ENCODE measurements at regions not wholly inside any gene's neighbourhood (a gene's known extent, or its start where the extent isn't known, plus 50 kb on each side); places are given as distances from the start of the nearest gene placed in this dataset.
"Not testable (repeated sequence)": the region's sequence is repeated elsewhere in the genome, so short reads cannot be mapped to it uniquely, and the experiment has no call there.

DNA sequence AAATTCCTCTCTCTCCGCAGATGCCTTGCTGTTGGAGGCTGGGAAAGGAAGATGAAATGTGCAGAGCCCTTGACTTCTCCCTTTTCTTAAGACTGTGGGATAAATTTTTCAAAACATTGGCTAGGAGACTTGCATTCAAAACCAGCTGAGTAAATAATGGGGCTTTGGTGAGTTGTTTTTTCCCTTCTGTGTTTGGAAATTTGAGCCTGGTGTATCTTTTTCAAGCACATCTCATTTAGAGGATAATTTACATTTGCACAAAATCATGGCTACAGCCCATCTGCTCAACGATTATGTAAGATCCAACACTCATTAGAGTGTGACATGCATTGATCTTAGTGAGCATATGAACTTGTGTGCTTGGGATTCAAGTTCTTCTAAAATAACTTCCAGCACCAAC is 112.1 kb upstream of the ATP8B1 start:
- DNase-seq = no peak

DNA sequence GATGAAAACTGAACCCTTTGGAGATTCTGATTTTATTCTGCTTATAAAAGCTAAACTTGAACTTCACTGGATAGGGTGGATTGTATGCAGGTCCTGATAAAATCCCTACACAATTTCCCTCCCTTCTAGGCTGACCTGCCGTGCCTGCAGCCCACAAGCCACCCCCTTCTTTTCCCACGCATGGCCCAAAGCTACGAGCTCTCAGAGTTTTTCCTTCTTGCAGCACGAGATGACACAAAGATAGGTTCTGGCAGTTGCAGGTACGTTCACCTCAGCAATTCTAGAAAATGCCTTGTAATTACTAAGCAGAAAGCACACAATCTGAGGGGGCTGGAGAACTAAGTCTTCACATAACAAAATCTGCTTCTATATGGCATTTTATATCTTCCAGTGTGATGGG is 110.6 kb upstream of the ATP8B1 start:
- DNase-seq = no peak

GRCh38 chr18:57910817-57911216 is 107.7 kb upstream of the ATP8B1 start:
- no peak for DNase-seq

- no peak for DNase-seq
These were observed 107.0 kb upstream of the ATP8B1 start for GRCh38 chr18:57910134-57910533.

- no peak for DNase-seq
These were observed 106.5 kb upstream of the ATP8B1 start for GRCh38 chr18:57909620-57910019.

DNA sequence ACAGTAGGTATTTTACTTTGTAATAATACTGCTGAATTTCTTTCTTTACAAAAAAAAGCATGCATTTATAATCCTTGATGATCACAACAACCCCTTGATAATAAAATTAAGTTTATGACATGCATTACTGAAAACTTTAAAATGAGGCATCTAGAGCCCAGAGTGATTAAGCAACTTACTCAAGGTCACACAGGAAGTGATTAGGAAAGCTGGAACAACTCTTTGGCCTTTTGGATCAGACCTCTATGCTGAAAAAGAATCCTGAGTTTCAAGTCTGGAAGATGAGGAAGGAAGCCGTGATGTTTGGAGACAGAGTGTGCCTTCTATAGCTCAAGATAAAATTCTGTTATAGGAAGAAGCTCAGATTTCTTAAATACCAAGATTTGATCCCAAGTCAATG is 105.0 kb upstream of the ATP8B1 start:
- DNase-seq = no peak

- no peak for DNase-seq
These were observed 104.4 kb upstream of the ATP8B1 start for GRCh38 chr18:57907550-57907949.

DNA sequence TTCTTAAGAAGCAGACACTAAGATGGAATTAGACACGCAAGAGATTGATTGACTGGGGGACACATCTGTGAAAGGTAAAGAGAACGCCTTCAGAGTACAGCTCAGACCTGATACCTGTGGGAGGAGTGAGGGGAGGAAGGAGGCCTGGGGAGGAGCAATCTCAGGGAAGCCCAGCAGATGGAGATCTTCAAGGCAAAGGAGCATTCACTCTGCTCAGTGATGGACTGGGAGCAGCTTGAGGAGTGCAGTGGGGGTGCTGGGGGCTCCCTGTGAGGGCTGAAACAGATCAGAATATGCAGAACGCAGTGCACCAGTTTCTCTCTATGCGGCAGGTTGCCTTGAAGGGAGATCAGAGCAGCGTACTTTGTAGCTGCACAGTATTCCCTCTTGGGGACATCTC is 103.7 kb upstream of the ATP8B1 start:
- no peak for DNase-seq

DNA sequence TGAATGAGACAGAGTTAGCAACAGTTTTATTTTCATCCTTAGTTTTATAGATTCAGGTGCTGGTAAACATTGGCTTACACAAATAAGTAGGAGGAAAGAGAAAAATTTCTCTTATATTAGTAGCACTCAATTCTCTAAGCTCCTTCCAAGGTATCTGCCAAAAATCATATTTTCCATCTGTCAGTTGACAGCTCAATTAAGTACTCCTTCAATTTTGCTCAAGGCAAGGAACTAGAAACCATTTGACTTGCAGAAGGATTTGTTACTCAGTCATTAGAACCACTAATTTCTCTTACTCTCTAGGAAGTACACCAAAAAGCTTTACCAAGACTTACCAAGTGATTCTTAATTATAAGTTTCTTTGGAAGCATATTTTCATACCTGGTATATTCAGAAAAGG is 101.4 kb upstream of the ATP8B1 start:
- DNase-seq = no peak

- no peak for DNase-seq
These were observed 99.6 kb upstream of the ATP8B1 start for GRCh38 chr18:57902721-57903120.

- no peak for DNase-seq
These were observed 98.9 kb upstream of the ATP8B1 start for GRCh38 chr18:57901825-57902589.

DNA sequence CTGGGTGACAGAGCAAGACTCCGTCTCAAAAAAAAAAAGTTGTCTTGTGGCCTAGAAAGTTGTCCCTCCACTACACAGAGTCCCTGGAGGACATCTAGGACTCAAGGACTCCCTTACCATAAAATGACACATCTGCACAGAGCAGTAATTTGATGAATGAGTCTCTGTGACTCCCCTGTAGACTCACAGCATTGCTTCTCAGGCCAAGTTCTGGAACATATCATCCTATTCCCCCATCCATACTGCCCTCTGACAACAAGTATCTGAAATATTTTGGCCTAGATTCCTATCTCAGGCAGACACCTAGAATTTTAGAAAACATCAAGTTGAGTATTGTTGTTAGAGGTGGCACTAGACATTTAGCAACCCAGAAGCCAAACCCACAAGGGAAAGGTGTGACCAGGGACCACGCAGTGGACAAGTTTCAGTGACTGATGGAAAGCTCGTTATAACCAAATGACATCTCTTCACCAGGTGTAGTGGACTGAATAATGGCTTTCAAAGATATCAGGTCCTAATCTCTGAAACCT is 97.9 kb upstream of the ATP8B1 start:
- no peak for DNase-seq

DNA sequence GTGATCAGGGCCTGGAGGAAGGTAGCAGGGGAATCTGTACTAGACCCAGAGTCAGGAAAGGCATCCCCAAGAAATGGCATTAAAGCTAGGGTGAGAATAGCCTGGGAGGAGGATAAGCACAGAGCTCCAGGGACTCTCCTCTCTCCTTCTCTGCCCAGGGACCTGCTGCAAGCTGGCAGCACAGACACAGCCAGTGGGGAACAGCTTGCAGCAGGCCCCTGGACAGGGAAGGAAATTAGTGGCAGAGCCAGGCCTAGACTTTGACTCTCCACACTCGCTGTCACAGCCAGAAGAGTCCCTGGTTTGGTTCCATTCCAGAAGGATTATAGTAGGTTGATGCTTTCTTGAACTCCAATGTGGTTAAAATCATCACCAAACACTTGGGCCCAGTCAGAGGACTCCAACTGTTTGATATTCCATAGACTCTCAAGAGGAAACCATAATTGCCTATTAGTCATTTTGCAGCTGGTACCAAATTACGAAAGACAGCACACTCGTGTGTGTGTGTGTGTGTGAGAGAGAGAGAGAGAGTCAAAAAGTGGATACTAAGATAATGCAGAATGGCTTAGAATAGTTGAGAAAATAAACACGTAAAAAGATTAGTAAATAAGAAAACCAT is 95.5 kb upstream of the ATP8B1 start:
- no peak for DNase-seq

- DNase-seq = no peak
These were observed 92.1 kb upstream of the ATP8B1 start for GRCh38 chr18:57895182-57895581.

DNA sequence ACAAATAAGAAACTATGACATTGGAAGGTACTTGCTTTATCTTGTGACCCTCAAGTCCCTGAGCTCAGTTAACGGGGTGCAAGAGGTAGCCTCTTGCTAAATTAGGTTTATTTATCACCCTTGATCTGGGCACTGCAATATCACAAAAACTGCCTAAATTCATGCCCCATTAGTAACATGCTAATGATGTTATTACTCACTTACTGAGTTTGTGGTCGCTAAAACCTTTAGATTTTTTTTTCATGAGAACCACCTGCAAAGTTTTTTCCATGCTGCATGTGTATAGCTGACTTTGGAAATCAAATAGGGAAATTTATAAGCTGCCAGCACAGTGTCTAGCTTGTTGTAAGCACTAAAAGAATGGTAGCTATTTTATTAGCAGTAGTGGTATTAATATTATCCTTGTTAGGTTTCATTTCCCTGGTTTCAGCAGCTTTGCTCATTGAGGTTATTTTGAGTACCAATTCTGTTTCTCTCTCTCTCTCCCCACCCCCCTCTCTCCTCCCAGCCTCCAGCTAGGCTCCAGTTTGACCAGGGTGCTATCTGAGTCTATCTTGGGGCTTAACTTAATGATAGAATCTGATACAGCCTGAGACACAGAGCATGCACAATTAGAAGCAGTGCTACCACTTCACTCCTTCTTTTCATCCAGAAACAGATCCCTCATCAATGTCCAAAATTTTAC is 88.7 kb upstream of the ATP8B1 start:
- no peak for DNase-seq

- no peak for DNase-seq
These were observed 87.2 kb upstream of the ATP8B1 start for GRCh38 chr18:57890266-57890665.

- DNase-seq = no peak
These were observed 86.7 kb upstream of the ATP8B1 start for GRCh38 chr18:57889841-57890240.

DNA sequence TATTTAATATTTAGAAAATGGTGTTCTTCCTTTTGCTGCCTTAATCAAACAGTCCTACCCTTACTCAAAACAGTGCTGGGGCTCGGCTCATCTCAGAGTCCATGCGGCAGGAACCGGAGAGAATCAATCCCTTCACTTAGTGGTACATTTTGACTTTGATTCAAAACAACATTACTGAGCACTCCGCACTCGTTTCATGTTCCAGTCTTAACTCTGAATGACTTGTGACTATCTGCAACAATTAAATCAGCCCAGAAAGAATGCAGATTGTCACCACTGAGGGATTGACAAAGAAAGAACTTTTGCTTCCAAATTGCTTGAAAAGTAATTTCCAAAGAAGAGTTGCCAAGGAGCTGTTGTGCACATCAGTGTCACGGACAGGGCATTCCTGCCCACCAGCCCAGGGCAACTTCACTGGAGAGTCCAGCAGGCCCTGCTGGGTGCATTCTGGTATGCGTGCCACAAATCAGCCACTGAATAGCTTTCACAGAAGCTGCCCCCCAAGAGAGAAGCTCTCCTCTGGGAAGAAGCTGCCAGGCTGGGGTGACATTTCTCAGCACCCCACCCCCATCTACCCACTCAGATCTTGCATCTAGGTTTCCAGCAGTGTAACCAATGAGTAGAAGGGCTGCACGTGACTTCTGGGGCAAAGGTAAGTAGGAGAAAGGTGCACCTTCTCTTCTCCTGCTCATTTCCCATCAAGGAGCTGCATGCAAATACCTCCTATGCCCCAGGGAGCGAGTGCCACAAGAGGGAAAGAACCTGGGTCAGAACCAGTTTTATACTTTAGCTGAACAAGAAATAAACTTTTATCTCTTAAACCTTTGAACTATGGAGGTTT is 84.6 kb upstream of the ATP8B1 start:
- DNase-seq = no peak

GRCh38 chr18:57885931-57886330 is 82.8 kb upstream of the ATP8B1 start:
- DNase-seq = no peak

DNA sequence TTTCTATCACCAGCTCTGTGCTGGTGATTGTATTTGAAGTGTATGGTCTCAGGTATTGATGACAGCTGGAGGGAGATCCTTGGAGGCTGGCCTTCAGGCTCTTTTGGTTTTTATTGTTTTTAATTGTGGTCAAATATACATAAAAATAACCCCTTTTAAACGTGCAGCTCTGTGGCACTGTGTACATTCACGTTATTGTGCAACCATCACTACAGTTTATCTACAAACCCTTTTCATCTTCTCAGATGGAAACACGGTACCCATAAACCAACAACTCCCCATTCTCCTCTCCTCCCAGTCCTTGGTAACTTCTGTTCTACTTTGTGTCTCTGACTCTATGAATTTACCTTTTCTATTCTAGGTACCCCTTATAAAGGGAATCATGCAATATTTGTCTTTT is 79.3 kb upstream of the ATP8B1 start:
- no peak for DNase-seq

DNA sequence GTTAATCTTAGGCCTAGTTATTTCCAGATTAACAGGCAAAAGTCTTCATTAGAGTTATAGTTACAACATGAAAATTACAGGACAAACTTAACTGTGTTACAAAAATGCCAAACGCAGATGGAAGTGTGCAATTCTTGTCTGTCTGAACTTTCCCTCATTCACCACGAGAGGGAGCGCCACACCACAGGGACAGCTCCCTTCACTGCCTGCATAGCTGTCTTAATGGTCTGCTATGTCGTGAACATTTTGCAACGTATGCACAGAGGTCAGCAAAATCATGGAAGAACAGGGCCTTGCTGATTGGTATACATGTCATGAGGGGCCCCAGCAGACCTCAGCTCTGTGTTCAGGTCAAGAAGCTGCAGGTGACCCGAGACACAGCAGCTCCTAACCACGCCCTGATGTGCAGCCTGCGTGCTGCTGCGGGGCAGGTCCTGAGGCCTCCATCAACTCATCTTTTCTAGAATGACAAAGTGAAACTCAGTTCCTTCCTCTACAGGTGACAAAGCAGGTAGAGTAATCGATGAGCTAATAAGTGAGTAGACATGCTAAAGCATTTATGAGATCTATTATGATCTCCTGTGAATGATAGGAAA is 78.8 kb upstream of the ATP8B1 start:
- DNase-seq = peak in 2 of 4 experiments; percentile 4 to 15

DNA sequence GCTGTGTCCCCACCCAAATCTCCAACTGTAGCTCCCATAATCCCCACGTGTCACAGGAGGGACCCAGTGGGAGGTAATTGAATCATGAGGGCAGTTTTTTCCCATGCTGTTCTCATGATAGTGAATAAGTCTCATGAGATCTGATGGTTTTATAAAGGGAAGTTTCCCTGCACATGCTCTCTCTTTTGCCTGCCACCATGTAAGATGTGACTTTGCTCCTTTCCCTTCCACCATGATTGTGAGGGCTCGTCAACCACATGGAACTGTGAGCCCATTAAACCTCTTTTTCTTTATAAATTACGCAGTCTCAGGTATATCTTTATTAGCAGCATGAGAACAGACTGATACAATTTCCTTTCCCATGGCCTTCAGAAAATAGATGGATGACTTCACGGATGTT is 76.8 kb upstream of the ATP8B1 start:
- not testable (repeated sequence) for DNase-seq

DNA sequence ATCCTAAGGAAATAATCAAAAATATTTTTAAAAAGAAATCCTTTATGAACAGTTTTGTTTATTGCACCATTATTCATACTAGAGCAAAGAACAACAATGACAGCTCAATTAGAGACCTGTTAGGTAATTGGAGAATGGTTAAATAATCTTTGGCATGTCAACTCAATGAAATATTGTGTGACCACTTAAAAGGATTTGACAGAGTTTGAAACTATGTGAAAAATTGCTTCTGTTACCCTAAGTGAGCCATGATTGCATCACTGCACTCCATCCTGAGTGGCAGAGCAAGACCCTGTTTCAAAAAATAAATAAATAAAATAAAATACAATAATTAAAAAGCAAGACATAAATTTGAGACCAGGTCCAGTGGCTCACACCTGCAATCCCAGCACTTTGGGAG is 66.1 kb upstream of the ATP8B1 start:
- DNase-seq = no peak

Data from activated CD4-positive, CD25-positive, alpha-beta regulatory T cell (primary cell).